GM19372 (cell line): ENCODE measurements at regions not wholly inside any gene's neighbourhood (a gene's known extent, or its start where the extent isn't known, plus 50 kb on each side); places are given as distances from the start of the nearest gene placed in this dataset.
"Not testable (repeated sequence)": the region's sequence is repeated elsewhere in the genome, so short reads cannot be mapped to it uniquely, and the experiment has no call there.

Experiments used
- ATAC-seq: cut with Tn5 transposase; IDR thresholded peaks from one replicate; pipeline ENCODE4 v1.9.1; 2021; ENCODE audit warnings: mild to moderate bottlenecking, low read depth, moderate library complexity; ENCODE audit not compliant: unreplicated experiment

DNA sequence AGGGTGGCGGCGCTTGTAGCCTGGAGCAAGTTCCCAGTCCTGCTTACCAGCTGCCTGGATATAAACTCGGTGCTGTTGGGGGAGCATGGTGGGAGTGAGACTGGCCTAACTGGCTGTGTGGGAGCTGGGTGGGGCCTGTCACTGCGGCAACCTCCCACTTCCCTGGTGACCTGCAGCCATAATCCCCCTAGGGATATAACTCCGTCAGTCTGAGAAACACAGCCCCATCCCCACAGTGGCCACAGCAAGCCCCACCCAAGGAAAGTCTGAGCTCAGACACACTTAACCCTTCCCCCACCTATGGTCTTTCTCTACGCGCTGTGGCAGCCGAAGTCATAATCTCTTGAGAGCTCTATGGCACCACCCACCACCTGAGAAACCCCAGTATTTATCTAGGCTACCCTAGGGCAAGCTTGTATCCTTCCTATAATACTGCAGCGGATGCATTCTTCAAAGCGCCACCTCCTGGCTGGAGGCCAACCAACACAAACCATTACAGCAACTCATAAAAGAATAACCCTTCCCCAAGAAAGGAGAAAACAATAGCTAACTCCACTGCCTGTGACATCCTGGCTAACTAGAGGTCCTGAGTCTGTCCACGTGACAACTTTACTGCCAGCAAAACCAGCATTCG, 57.4 kb downstream of the ZNF648 start:
- ATAC-seq, result no peak

DNA sequence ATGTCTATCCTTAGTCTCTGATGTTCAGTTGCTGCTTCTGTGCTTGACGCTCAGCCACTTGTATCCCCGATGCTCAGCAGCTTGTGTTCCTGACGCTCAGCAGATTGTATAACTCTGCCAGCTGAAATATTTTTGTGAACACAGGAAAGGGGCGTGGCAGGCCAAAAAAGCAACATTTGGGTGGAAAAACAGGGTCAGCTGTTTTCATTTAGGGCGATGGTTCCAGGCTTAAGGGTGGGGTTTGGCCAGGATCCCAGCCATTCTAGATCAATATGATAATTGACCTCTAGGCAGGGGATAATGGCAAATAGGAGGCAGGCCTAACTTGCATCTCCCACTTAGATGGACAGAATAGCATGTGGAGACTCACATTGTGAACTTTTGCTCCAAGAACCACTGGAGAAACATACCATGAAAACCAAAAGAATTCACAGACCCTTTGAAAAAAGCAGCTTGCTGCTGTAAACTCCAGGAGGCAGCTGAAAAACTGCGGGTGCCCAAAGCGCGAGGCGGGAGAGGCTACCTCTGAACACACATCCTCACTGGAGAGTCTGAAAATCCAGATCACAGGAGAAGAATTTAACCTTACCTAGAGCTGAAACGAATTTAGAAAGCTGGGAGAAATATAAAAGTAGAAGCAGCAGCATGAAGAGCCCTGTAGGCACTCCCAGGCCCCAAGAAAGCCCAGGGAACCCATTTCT, 58.3 kb downstream of the ZNF648 start:
- ATAC-seq, result no peak

DNA sequence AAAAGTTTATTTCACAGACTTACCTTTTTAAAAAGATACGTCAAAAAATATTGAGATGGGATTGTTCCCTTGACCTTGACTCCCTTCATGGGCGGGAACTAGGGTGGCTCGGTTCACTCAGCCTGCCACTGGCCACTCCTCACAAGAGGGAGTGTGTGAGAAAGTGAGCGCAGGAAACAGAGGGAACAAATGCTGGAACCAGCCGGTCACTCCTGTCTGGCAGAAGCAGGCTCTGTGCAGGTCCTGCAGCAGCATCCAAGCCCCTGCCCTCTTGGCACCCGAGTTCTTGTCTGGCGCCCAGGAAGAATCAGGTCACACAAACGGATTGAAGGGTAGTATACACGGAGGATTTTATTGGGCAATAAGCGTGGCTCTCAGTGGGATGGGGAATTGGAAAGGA, 58.9 kb downstream of the ZNF648 start:
- ATAC-seq, result no peak

DNA sequence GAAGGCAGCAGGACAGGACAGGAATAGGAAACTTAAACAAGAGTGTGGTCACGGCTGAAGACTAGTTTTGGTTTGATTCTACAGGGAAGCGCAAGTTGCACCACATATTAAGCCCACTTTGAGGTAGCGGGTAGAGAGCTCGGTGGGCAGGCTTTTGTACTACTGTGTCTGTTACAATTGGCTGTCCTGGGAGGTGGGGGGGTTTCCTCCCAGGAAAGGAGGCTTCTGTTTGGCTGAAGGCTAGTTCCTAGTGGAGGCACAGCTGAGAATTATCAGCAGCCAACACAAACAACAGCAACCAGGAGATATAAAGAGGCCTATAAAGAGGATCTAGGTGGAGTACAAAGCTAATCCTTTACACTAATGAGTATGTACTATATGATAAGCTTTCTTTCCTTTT, 62.7 kb downstream of the ZNF648 start:
- no peak for ATAC-seq

DNA sequence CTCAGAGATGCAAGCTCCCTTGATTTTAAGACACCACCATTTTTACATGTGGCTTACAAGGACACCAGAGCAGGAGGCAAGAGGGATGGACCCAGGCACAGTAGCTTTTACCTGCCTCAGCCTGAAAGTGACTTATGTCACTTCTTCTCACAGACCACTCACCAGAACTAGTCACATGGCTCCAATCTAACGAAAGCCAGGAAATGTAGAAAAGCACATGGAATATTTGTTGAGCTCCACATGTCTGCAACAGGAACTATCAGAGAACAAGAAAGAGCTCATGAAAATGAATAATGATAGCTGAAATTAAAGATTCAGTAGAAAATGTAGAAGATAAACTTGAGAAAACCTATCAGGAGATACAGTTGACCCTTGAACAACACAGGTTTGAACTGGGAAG, 69.4 kb downstream of the ZNF648 start:
- no peak for ATAC-seq

DNA sequence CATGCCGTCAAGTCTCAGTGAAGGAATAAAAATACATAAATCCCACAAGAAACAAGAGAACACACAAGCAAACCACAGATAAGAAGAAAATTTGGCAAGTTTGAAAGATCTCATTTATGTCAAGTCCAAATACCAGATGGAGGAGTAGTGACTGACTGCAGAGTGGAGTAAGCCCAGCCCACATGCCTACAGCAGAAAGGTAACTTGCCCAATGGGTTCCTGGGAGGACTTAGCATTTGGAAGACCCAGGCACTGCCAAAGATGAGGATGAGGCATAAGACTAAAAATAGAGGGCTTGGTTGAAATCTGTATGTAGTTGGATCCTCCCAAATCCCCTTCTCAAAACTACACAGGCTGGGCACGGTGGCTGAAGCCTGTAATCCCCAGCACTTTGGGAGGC, 70.8 kb downstream of the ZNF648 start:
- ATAC-seq, result no peak

DNA sequence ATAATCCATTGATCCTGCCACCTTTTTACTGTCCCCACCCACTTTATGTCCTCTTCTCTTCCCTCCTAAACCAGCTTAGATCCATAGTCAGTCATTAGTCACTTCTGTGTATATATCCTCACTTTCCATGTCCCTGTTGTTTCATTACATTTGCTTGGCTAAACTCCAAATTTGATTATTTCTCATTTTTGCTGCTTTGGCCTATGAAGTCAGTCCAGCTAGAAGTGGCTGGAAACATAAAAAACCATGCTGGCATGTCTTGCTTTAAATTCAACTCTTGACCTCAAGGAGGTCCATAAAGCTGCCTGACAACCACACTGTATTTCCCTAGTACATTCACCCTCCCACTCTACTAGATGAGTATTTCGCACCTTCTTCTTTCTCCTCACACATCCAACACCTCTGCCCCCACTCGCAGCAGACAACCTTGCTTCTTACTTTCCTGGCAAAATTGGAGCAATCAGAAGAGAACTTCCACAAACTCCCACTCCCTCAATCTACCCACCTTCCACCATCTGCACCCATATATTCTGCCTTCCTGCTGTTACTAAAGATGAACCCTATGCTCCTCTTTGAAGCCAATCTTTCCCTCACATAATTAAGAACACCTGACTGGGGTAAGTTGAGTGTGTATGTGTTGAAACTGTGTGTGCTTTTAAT, 72.1 kb downstream of the ZNF648 start:
- ATAC-seq, result no peak

DNA sequence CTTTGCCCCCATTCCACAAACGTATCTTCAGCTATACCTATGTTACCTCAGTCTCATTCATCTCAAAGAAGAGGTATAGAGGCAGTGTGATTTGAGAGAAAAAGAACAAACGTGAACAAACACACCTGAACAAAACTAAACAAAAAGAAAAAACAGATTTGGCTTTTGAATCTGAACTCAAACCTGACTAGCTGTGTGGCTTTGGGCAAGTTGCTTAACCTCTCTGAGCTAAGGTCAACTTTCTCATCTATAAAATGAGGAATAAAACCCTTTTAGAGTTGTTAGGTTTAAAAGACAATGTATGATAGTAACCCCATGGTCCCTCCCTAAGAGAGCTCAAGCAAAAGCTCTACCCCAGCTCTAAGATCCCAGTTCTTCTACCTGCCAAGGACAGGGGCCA, 73.5 kb downstream of the ZNF648 start:
- ATAC-seq, result no peak

DNA sequence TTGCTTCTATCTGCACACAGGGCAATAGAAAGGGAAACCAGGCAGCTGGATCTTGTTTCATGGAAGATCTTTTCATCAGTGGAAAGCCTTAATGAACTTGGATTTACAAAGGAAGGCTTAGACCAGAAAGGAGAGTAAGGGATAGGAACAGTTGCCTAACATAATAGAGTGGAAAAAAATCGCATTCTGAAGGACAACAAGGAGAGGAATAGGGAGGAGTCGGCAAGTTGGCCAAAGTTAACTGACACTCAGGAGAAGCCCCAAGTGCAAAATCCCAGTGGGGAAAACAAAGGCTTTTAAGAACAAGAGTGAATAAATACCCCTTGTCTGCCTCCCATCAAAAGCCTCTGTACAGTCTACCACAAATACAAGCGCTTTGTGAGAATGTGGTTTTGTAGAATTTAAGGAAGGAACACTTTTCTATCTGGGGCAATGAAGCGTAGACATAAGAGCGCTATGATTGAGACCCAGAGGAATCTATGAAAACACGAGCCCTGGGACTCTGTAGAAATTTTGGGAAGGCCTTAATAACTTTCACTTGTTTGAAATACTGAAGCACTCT, 74.1 kb downstream of the ZNF648 start:
- no peak for ATAC-seq

DNA sequence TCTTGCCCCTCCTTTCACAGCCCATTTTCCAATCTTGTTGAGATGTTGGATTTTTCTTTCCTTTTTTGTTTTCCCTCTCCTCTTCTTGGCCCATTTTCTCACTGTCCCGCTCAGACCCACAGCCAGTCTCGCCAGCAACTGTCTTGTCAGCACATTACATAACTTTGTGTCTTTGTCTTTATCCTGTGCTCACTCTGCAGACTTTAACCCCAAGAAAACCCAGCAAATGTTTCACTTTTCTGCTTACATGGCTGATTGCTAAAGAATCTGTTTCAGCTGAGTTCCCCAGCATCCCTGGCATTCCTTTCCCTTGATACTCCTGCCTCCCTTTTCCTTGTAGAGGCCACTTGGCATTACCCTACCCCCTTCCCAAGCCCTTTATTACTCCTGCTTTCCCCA, 74.6 kb downstream of the ZNF648 start:
- ATAC-seq, result no peak

DNA sequence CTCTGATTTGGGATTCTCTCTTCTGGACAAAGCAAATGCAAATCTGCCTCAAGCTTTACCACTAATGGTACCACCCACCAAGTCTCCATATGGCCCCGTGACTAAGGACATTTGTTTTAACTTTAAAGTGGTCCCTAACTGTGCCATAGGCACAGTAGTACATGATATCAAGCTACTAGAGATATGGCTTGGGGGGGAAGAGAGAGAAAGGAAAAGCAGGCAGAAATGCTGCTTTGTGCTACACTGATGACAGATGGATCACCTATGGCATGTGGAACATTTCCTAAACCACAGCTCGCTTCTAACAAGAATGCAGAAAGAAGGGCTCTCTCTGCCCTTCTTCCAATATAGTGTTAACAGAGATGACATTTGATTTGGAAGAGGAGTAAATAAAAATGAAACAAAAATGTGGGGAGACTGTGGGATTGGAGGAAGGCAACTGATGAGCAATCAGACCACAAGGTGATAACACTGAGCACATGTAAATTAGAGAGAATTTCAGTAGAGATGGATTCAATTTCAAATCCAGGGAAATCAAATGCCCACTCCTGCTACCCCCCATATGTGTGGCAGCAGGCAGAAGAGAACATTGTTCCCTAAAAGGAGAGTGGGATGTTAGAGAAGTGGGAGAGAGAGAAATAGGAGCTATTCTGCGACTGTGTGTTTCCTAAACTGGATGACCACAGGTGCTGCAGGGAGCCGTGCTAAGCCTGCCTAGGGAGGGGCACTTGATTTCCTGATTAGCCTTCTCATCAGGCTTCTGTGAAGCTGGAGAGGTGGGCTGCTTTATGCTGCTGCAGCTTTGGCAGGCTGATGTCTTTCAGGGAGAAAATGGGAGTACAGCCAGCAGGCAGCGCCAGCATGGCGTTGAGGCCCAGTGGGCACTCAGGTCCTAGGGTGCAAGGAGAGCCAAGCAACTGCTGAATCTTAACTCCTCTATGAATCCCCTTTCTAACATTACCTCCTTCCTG, 75.3 kb downstream of the ZNF648 start:
- ATAC-seq, result no peak

DNA sequence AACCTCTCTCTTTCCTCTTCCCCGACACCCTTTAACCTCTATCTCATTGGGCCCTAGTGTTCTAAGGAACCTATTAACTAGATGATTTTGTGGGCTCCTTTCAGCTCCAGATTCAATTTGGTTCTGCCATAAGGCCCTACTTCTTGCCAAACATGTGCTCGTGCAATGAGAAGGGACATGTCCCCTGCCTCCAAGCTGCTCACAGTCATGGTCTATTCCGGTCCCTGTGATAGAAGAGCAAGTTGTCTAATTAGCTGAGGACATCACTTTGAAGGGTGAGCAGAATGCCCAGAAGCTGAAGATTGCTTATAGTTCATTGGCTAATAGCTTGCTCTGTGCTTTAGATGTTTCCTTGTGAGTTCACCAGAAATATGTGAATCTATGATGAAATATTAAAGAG, 76.2 kb downstream of the ZNF648 start:
- no peak for ATAC-seq

DNA sequence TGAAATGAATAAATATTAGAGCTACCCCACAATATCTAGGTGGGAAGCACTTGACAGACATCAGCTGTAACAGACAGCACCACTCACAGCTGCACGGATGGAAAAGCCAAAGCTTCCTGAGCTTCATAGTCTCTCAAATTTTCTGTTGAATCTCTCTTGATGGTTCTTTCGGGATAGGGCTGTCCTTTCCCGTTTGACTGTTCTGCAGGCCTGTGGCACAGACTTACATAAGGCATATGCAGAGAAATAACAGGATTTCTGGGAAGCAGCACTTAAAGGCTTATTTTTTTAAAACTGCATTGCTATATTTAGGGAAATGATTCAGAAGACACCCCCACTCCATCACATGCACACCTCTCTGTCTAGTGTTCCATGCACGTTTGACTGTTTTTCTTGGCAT, 77.5 kb downstream of the ZNF648 start:
- ATAC-seq, result no peak

DNA sequence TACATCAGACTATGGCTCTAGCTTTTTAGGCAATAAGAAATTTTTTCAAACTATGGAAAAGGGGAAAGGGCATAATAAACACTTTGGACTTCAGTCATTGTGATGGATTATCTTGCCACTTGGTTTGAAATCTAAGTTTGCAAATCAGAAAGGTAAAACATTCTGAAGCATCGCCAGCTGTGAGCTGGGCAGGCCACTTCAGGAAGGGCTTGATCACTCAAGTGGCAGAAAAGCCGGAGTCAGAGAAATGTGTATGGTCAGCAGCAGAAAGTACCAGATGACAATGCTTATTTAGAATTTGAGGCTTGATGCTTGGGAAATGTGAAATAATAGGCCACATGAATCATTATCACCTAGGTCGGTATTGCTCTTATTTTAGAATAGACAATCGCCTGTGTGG, 79.7 kb downstream of the ZNF648 start:
- ATAC-seq, result no peak

DNA sequence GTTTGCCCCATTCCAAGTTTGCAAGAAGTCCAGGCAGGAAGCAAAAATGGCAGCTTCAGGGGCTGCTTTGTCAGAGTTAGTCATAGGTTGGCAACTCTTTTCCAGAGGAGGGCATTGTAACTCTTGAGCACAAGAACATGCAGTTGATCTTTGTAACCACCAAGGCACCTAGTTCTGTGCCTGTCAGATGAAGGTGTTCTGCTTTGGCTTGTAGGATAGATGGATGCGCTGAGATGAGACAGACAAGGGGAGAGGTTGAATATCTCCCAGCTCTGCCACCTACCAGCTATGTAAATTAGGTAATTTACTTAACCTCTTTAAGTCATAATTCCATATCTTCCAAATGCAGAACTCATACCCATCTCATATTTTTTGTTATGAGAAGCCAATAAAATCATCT, 89.3 kb downstream of the ZNF648 start:
- ATAC-seq, result no peak

DNA sequence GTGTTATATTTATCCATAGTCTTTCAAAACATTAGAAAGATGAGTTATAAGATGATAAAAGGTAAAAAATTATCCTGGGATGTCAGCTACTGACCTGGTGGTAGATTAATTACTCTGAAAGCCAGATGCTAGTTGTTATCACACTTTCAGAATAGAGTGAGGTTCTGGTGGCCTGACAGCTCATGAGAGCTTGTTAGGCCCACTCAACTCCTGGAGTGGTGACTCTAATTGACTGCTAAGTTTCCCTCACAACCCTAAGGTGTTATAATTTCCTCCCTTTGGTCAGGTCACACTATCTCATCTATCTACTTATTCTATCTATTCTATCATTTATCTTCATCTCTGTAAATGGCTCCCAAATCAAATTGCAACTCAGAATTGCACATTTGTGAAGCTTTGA, 90.1 kb downstream of the ZNF648 start:
- no peak for ATAC-seq

DNA sequence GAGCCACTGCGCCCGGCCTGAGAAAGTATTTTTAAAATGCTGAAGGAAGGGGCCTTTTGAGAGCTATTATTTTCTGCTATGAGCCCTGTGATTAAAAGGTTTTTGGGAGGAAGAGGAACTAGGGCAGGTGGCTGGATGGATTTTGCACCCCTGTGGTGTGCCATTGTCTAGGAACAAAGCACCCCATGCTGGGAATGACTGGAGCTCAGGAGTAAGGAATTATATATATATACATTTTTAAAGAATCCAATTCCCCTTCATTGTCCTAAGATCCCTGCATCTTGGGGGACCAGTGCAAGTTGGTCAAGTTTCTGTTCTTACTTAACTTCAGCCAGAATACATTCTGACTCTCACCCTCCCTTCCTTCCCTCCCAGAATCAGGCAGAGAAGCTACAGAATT, 91.6 kb downstream of the ZNF648 start:
- no peak for ATAC-seq

DNA sequence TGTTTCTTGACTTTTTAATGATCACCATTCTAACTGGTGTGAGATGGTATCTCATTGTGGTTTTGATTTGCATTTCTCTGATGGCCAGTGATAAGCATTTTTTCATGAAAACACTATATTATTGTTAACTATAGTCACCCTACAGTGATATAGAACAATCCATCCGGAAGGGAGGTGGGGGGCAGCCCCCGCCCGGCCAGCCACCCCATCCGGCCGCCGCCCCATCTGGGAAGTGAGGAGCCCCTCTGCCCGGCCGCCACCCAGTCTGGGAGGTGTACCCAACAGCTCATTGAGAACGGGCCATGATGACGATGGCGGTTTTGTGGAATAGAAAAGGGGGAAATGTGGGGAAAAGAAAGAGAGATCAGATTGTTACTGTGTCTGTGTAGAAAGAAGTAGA, 106.8 kb downstream of the ZNF648 start:
- ATAC-seq, result not testable (repeated sequence)

DNA sequence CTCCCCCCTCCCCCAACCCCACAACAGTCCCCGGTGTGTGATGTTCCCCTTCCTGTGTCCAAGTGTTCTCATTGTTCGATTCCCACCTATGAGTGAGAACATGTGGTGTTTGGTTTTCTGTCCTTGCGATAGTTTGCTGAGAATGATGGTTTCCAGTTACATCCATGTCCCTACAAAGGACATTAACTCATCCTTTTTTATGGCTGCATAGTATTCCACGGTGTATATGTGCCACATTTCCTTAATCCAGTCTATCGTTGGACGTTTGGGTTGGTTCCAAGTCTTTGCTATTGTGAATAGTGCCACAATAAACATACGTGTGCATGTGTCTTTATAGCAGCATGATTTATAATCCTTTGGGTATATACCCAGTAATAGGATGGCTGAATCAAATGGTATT, 107.3 kb downstream of the ZNF648 start:
- not testable (repeated sequence) for ATAC-seq

DNA sequence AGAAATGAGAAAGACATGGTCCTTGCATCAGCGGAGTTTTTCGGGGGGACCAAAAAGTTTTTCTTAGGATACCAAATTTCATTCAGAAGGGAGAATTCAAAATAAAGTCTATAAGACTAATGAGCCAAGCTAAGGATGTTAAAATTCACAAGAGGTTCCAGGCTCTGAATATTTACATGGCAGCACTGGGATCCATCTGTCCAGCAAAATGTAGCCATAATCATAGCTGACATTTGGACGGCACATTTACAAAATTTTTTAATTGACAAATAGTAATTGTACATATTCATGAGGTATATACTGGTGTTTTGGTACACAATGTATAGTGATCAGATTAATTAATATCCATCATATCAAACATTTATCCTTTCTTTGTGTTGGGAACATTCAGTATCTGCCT, 107.9 kb downstream of the ZNF648 start:
- ATAC-seq, result no peak

DNA sequence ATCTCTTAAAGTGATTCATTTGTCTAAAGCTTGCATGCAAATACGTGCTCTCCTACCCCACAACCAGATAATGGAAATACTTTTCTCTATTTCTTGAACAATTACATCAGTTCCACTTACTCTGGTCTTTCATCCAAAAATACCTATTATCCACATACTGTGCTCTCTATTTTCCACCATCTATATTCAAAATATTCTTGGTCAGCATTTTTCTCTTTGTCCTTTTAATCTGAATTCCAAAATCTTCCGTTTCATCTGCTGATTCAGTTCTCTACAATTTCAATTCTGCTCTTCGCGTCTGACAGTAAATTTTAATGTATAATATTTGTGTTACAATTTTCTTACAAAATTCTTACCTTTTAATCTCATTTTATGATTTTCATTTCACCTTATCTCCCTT, 110.3 kb downstream of the ZNF648 start:
- ATAC-seq, result no peak
